B cell (primary cell): ENCODE measurements at regions not wholly inside any gene's neighbourhood (a gene's known extent, or its start where the extent isn't known, plus 50 kb on each side); places are given as distances from the start of the nearest gene placed in this dataset.

Experiments
- ATAC-seq: fragments of 200-7000 bp; cut with Tn5 transposase; one replicate; pipeline ENCODE4 v1.10.0; 2021; ENCODE audit warnings: low read depth, mild to moderate bottlenecking, moderate number of reproducible peaks, moderate library complexity
- CTCF ChIA-PET: fragments of 350-600 bp; sonication (Branson Sonifier 250); formaldehyde crosslinking; loops from one replicate; lab custom pipeline; 2021; ENCODE audit warnings: antibody characterized with exemption, inconsistent platforms; lab: Charles Lee
- POLR2A ChIA-PET: fragments of 350-600 bp; sonication (Branson Sonifier 250); formaldehyde crosslinking; loops from one replicate; lab custom pipeline; 2021; ENCODE audit warnings: antibody characterized with exemption; lab: Charles Lee
- DNase-seq: peaks from one replicate; pipeline ENCODE4 v3.0.0; 2013
- H2AFZ ChIP-seq: 2 replicates; pipeline ENCODE4 v1.6.1; 2012; ENCODE audit warnings: mild to moderate bottlenecking, low read depth, low read length; ENCODE audit not compliant: insufficient read depth, poor library complexity, severe bottlenecking
- H3K27ac ChIP-seq, 2 donors: 1 replicate in 1 of 2; 2 replicates in 1 of 2; pipeline ENCODE4 v1.5.1; 2012 to 2013; ENCODE audit warnings: low read length in 2 of 2, mild to moderate bottlenecking in 2 of 2, moderate library complexity in 1 of 2
- H3K27me3 ChIP-seq, 4 experiments: fragments of 200-600 bp in 1 of 4; sonication (generic) in 1 of 4; replicated peaks in 1 of 4; 1 replicate in 2 of 4; 2 replicates in 2 of 4; pipeline versions ENCODE4 v1.6.1 to v1.7.0; 2013 to 2016; ENCODE audit warnings: low read length in 3 of 4, mild to moderate bottlenecking in 2 of 4, mixed read lengths in 1 of 4, moderate library complexity in 1 of 4; ENCODE audit not compliant: insufficient read depth in 4 of 4, control insufficient read depth in 3 of 4; ENCODE audit errors: control extremely low read depth in 1 of 4
- H3K36me3 ChIP-seq, 2 experiments: replicated peaks in 1 of 2; 1 replicate in 1 of 2; 2 replicates in 1 of 2; pipeline versions ENCODE4 v1.6.1 to v1.7.1; 2013; ENCODE audit warnings: low read length in 1 of 2; ENCODE audit not compliant: insufficient read depth in 2 of 2, control insufficient read depth in 1 of 2; ENCODE audit errors: control extremely low read depth in 1 of 2, extremely low read depth in 1 of 2
- H3K4me1 ChIP-seq, 2 donors: fragments of 200-600 bp in 1 of 2; sonication (generic) in 1 of 2; 1 replicate in 1 of 2; 2 replicates in 1 of 2; pipeline versions ENCODE4 v1.5.1 to v1.6.1; 2013 to 2017; ENCODE audit warnings: low read length in 2 of 2; ENCODE audit not compliant: control insufficient read depth in 2 of 2, insufficient read depth in 2 of 2
- H3K4me2 ChIP-seq: replicated peaks from 2 replicates; pipeline ENCODE3; 2012; ENCODE audit warnings: mild to moderate bottlenecking, low read depth, low read length; ENCODE audit not compliant: poor library complexity, severe bottlenecking
- H3K4me3 ChIP-seq, 5 experiments: fragments of 200-600 bp in 1 of 5; sonication (generic) in 1 of 5; 1 replicate in 3 of 5; 2 replicates in 2 of 5; pipeline versions ENCODE4 v1.5.1 to v1.7.0; 2011 to 2016; ENCODE audit warnings: low read length in 4 of 5, mild to moderate bottlenecking in 4 of 5, low read depth in 2 of 5, control low read depth in 1 of 5, moderate library complexity in 1 of 5; ENCODE audit not compliant: insufficient read depth in 1 of 5; ENCODE audit errors: control extremely low read depth in 1 of 5, extremely low read depth in 1 of 5
- H3K79me2 ChIP-seq: fragments of 200-600 bp; sonication (generic); one replicate; pipeline ENCODE4 v1.6.0; 2016; ENCODE audit warnings: low read length; ENCODE audit not compliant: control insufficient read depth, insufficient read depth
- H3K9ac ChIP-seq: fragments of 200-600 bp; sonication (generic); 2 replicates; pipeline ENCODE4 v1.6.1; 2017; ENCODE audit warnings: mild to moderate bottlenecking, low read length, moderate library complexity
- H3K9me3 ChIP-seq, 3 donors: one replicate each; pipeline versions ENCODE4 v1.6.1 to v1.7.1; 2013; ENCODE audit warnings: low read length in 2 of 3; ENCODE audit not compliant: control insufficient read depth in 2 of 3, insufficient read depth in 1 of 3; ENCODE audit errors: control extremely low read depth in 1 of 3
- H4K20me1 ChIP-seq: 2 replicates; pipeline ENCODE4 v1.6.0; 2012; ENCODE audit warnings: mild to moderate bottlenecking, low read length; ENCODE audit not compliant: insufficient read depth, control insufficient read depth, poor library complexity, severe bottlenecking
- H3K27ac Mint-ChIP-seq: one replicate; pipeline ENCODE4 v1.8.0; 2021; ENCODE audit warnings: mixed read lengths
- H3K27me3 Mint-ChIP-seq: one replicate; pipeline ENCODE4 v1.8.0; 2021; ENCODE audit warnings: mixed read lengths
- H3K4me1 Mint-ChIP-seq: one replicate; pipeline ENCODE4 v1.8.0; 2021; ENCODE audit warnings: mixed read lengths
- H3K4me3 Mint-ChIP-seq: one replicate; pipeline ENCODE4 v1.8.0; 2021; ENCODE audit warnings: mixed read lengths
- H3K9me3 Mint-ChIP-seq: one replicate; pipeline ENCODE4 v1.8.0; 2022; ENCODE audit warnings: mixed read lengths; ENCODE audit not compliant: insufficient read depth
- EZH2 ChIP-seq: IDR thresholded peaks from 2 replicates; pipeline ENCODE4 v1.6.1; 2012; ENCODE audit warnings: borderline replicate concordance, low read depth, mild to moderate bottlenecking, moderate library complexity, low read length; ENCODE audit not compliant: insufficient read depth, poor library complexity, severe bottlenecking
- WGBS: methylation state at CpG from one replicate; pipeline ENCODE4 v1.1.5; 2013; ENCODE audit warnings: missing lambda C conversion rate; ENCODE audit not compliant: insufficient coverage; 5-methylcytosine and 5-hydroxymethylcytosine counted together
- intact Hi-C: fragments of 100-400 bp; cut with micrococcal nuclease; formaldehyde crosslinking; loops from one replicate; pipeline ENCODE4 v1.10.0; 2022
- TF ChIP-seq, protein P1 (sequence below): fragments of 200-600 bp; IDR thresholded peaks from one replicate; pipeline ENCODE4 v1.8.0; 2022; ENCODE audit warnings: antibody characterized with exemption, mild to moderate bottlenecking

GRCh38 chr5:27612161-27612560 is 573.8 kb upstream of the CDH9 start:
- Mint-ChIP-seq H3K27me3 (no peaks in the 10 kb centered on the region), H3K4me1 (no peaks in the 10 kb centered on the region), H3K4me3 (no peak overlapping the region), H3K27ac (no peak overlapping the region), H3K9me3 (peaks cover 2% of the 10 kb centered on the region)
- TF ChIP-seq, protein P1, sequence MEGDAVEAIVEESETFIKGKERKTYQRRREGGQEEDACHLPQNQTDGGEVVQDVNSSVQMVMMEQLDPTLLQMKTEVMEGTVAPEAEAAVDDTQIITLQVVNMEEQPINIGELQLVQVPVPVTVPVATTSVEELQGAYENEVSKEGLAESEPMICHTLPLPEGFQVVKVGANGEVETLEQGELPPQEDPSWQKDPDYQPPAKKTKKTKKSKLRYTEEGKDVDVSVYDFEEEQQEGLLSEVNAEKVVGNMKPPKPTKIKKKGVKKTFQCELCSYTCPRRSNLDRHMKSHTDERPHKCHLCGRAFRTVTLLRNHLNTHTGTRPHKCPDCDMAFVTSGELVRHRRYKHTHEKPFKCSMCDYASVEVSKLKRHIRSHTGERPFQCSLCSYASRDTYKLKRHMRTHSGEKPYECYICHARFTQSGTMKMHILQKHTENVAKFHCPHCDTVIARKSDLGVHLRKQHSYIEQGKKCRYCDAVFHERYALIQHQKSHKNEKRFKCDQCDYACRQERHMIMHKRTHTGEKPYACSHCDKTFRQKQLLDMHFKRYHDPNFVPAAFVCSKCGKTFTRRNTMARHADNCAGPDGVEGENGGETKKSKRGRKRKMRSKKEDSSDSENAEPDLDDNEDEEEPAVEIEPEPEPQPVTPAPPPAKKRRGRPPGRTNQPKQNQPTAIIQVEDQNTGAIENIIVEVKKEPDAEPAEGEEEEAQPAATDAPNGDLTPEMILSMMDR, result no peak
- no peak for TF ChIP-seq EZH2
- H3K4me3 ChIP-seq, result no peak overlapping the region
- no peaks in the 10 kb centered on the region for H3K4me1 ChIP-seq
- no peaks in the 10 kb centered on the region for H3K27me3 ChIP-seq
- peaks cover 0 to 9% (median 0%) of the 10 kb centered on the region in 3 donors for H3K9me3 ChIP-seq
- POLR2A ChIA-PET, result no interaction called here
- no peak overlapping the region for H2AFZ ChIP-seq
- no peak overlapping the region for H3K4me2 ChIP-seq
- no peaks in the 10 kb centered on the region for H3K79me2 ChIP-seq
- H3K27ac ChIP-seq, result no peak overlapping the region
- H4K20me1 ChIP-seq, result no peaks in the 10 kb centered on the region
- no peaks in the 10 kb centered on the region for H3K36me3 ChIP-seq
- ATAC-seq, result no peak
- H3K9ac ChIP-seq, result no peak overlapping the region
- no peak for DNase-seq
- intact Hi-C loops, result no loop called here
- CTCF ChIA-PET, result no interaction called here
- no CpG with 5 or more reads among the region's 3 CpGs for WGBS

DNA sequence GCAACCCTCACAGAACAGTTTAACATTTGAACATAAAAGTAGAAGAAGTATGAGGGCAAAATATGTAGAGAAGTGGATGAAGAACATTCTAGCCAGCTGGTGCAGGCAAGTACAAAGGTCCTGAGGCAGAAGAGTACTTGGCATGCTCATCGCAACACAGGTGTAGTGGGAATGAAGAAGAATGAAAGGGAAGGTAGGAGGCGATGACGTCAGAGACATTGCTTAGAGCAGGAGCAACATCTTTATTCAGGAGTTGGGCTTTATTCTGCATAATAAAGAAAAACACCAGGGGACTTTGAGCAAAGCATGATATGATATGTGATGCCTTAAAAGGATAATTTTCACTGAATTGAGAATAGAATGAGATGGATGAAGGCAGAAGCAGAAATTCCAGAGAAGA is 570.6 kb upstream of the CDH9 start:
- Mint-ChIP-seq H3K4me1 (no peaks in the 10 kb centered on the region), H3K9me3 (peaks cover 2% of the 10 kb centered on the region), H3K27me3 (no peaks in the 10 kb centered on the region), H3K27ac (no peak overlapping the region), H3K4me3 (no peak overlapping the region)
- no peaks in the 10 kb centered on the region for H3K4me1 ChIP-seq
- TF ChIP-seq EZH2, result no peak
- TF ChIP-seq, protein P1, result no peak
- H3K4me2 ChIP-seq, result no peak overlapping the region
- no peaks in the 10 kb centered on the region for H3K27me3 ChIP-seq
- ATAC-seq (no peak), DNase-seq (no peak)
- intact Hi-C loops, result no loop called here
- no peak overlapping the region for H3K9ac ChIP-seq
- no peaks in the 10 kb centered on the region for H3K36me3 ChIP-seq
- ChIA-PET CTCF (no interaction called here), POLR2A (no interaction called here)
- H3K9me3 ChIP-seq, result peaks cover 0 to 4% (median 0%) of the 10 kb centered on the region in 3 donors
- no peak overlapping the region for H3K4me3 ChIP-seq
- no peak overlapping the region for H2AFZ ChIP-seq
- H3K27ac ChIP-seq, result no peak overlapping the region
- H3K79me2 ChIP-seq, result no peaks in the 10 kb centered on the region
- WGBS, result 100% methylated on average over 2 of the region's 3 CpGs
- H4K20me1 ChIP-seq, result no peaks in the 10 kb centered on the region
